K562 (cell line): ENCODE measurements at regions not wholly inside any gene's neighbourhood (a gene's known extent, or its start where the extent isn't known, plus 50 kb on each side); places are given as distances from the start of the nearest gene placed in this dataset.

Source experiments
- CBX5 ChIP-seq: IDR thresholded peaks from 2 replicates; pipeline ENCODE4 v1.6.1; 2014; ENCODE audit warnings: low read depth, borderline replicate concordance
- NUFIP1 ChIP-seq: fragments of 450-650 bp; IDR thresholded peaks from 2 replicates; pipeline ENCODE4 v1.6.1; 2018; ENCODE audit not compliant: partially characterized antibody
- RAD21 ChIP-seq, 2 experiments: fragments of 250-450 bp in 1 of 2; fragments of 450-650 bp in 1 of 2; sonication (Bioruptor Pico) in 1 of 2; formaldehyde crosslinking in 1 of 2; IDR thresholded peaks in 1 of 2; conservative IDR thresholded peaks in 1 of 2; 2 replicates each; pipeline versions ENCODE4 v1.4.0 to v1.8.0; 2020 to 2022; ENCODE audit warnings: mild to moderate bottlenecking in 2 of 2, moderate library complexity in 1 of 2
- RBM34 ChIP-seq: fragments of 200-400 bp; formaldehyde crosslinking; IDR thresholded peaks from 2 replicates; pipeline ENCODE4 v1.6.1; 2018; ENCODE audit warnings: low read length, borderline replicate concordance; ENCODE audit not compliant: insufficient read depth
- ZSCAN32 ChIP-seq: fragments of 450-650 bp; formaldehyde crosslinking; IDR thresholded peaks from 2 replicates; pipeline ENCODE4 v1.4.0; 2020; ENCODE audit warnings: mild to moderate bottlenecking, moderate library complexity
- TF ChIP-seq, protein P1 (sequence below): sonication (generic); formaldehyde crosslinking; IDR thresholded peaks from 2 replicates; pipeline ENCODE4 v1.8.0; 2023; ENCODE audit warnings: mild to moderate bottlenecking, missing genetic modification reagents
- TF ChIP-seq, protein P2 (sequence below), 3 experiments: IDR thresholded peaks in 2 of 3; conservative IDR thresholded peaks in 1 of 3; 2 replicates each; pipeline ENCODE4 v1.5.1; 2011 to 2012; ENCODE audit warnings: low read length in 3 of 3, mild to moderate bottlenecking in 3 of 3, control low read depth in 2 of 3, improper control_type of control experiment in 1 of 3, inconsistent platforms in 1 of 3, low read depth in 1 of 3, mixed read lengths in 1 of 3, moderate library complexity in 1 of 3; ENCODE audit not compliant: insufficient read depth in 2 of 3
- TF ChIP-seq, protein P3 (sequence below): fragments of 200-800 bp; sonication (Bioruptor generic); IDR thresholded peaks from 2 replicates; pipeline ENCODE4 v1.6.1; 2017; ENCODE audit warnings: missing genetic modification characterization, missing compliant biosample characterization

DNA sequence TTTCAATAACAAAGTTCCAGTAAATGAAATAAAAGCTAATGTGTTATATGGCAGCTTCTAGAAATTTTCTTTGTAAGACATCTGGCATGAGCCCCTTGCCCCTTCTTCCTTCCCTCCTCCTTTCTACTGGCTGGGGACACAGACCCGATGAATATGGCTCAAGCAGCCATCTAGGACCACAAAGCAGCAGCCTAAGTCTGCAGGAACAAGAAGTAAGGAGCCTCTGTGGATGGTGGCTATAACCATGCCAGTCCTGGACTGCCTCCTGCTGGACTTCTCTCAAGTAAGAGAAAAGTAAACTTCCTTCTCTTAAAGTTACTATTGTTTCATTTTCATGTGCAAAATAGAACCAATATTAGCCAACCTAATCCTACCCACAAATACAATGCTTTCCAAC, 114.9 kb upstream of the DST start (continued):
- TF ChIP-seq, protein P1, sequence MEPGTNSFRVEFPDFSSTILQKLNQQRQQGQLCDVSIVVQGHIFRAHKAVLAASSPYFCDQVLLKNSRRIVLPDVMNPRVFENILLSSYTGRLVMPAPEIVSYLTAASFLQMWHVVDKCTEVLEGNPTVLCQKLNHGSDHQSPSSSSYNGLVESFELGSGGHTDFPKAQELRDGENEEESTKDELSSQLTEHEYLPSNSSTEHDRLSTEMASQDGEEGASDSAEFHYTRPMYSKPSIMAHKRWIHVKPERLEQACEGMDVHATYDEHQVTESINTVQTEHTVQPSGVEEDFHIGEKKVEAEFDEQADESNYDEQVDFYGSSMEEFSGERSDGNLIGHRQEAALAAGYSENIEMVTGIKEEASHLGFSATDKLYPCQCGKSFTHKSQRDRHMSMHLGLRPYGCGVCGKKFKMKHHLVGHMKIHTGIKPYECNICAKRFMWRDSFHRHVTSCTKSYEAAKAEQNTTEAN (CRISPR knock-in tag): no peak
- TF ChIP-seq RAD21 (CRISPR knock-in tag; conservative IDR thresholded peaks at IDR 0.05 in 1 of 2, IDR thresholded peaks at IDR 0.05 in 1 of 2) (peak; percentile 51 to 58), ZSCAN32 (CRISPR knock-in tag) (no peak), NUFIP1 (no peak), CBX5 (no peak), RBM34 (no peak)
- TF ChIP-seq, protein P2, sequence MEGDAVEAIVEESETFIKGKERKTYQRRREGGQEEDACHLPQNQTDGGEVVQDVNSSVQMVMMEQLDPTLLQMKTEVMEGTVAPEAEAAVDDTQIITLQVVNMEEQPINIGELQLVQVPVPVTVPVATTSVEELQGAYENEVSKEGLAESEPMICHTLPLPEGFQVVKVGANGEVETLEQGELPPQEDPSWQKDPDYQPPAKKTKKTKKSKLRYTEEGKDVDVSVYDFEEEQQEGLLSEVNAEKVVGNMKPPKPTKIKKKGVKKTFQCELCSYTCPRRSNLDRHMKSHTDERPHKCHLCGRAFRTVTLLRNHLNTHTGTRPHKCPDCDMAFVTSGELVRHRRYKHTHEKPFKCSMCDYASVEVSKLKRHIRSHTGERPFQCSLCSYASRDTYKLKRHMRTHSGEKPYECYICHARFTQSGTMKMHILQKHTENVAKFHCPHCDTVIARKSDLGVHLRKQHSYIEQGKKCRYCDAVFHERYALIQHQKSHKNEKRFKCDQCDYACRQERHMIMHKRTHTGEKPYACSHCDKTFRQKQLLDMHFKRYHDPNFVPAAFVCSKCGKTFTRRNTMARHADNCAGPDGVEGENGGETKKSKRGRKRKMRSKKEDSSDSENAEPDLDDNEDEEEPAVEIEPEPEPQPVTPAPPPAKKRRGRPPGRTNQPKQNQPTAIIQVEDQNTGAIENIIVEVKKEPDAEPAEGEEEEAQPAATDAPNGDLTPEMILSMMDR (IDR thresholded peaks at IDR 0.05 in 2 of 3, conservative IDR thresholded peaks at IDR 0.05 in 1 of 3; ENCODE audit: insufficient read depth in 2 of 3, low read depth in 1 of 3, low read length in 3 of 3): peak; percentile 5 to 41 (median 19); a peak in 2 of 6 replicates
- TF ChIP-seq, protein P3, sequence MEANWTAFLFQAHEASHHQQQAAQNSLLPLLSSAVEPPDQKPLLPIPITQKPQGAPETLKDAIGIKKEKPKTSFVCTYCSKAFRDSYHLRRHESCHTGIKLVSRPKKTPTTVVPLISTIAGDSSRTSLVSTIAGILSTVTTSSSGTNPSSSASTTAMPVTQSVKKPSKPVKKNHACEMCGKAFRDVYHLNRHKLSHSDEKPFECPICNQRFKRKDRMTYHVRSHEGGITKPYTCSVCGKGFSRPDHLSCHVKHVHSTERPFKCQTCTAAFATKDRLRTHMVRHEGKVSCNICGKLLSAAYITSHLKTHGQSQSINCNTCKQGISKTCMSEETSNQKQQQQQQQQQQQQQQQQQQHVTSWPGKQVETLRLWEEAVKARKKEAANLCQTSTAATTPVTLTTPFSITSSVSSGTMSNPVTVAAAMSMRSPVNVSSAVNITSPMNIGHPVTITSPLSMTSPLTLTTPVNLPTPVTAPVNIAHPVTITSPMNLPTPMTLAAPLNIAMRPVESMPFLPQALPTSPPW (CRISPR knock-in tag): no peak
